Kidney epithelial cell (primary cell): ENCODE measurements at regions not wholly inside any gene's neighbourhood (a gene's known extent, or its start where the extent isn't known, plus 50 kb on each side); places are given as distances from the start of the nearest gene placed in this dataset.
A peak's percentile ranks its signal among the peaks of the same experiment; 100 is the strongest.

Experiments used
- DNase-seq: peaks from one replicate; pipeline ENCODE4 v3.0.0-alpha.2; 2010; ENCODE audit warnings: low read depth
- H3K27me3 ChIP-seq: 2 replicates; pipeline ENCODE4 v1.6.0; 2011; ENCODE audit warnings: low read length; ENCODE audit not compliant: control insufficient read depth, insufficient read depth
- H3K36me3 ChIP-seq: 2 replicates; pipeline ENCODE4 v1.5.1; 2011; ENCODE audit warnings: low read length; ENCODE audit not compliant: control insufficient read depth, insufficient read depth
- H3K4me3 ChIP-seq: 2 replicates; pipeline ENCODE4 v1.5.1; 2011; ENCODE audit warnings: low read depth, mild to moderate bottlenecking, control low read depth, low read length
- TF ChIP-seq, protein P1 (sequence below): IDR thresholded peaks from 2 replicates; pipeline ENCODE4 v1.5.1; 2011; ENCODE audit warnings: mild to moderate bottlenecking, moderate library complexity, low read length, control low read depth, inconsistent platforms; ENCODE audit not compliant: insufficient read depth, poor library complexity, severe bottlenecking

DNA sequence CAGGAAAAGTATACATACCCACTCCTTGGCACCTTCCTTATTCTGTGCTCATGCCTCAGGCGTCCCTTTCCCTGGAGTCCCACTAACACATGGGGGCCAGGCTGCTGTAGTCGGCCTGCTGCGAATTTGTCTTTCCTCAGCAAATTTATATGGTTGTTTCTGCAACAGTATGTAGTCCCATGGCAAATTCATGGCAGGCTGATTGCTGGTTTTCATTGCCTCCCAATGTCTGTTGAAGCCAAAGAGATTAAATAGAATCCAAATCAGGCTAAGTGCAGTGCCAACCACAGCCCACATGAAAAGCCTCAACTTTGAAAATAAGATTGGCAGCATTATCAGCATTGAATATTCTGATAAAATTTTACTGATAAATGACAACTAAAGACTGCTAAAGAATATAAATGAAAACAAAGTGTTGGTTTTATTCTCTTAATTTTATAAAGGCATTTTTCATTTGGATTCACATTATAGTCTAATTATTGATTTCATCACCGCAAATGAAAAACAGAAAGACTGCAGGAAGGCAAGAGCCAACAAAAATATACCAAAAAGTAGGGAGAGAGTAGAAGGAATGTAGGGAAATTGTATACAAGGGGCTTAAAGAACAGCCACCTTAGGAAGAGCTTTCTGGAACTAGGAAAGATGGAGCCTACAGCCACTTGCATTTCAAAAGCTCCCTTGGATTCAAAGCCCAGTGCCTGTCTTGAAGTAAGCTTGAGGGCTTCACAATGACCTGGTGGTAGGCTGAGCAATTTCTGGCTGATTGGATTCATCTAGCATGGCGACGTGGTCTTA is 283.7 kb upstream of the MMADHC start:
- TF ChIP-seq, protein P1, sequence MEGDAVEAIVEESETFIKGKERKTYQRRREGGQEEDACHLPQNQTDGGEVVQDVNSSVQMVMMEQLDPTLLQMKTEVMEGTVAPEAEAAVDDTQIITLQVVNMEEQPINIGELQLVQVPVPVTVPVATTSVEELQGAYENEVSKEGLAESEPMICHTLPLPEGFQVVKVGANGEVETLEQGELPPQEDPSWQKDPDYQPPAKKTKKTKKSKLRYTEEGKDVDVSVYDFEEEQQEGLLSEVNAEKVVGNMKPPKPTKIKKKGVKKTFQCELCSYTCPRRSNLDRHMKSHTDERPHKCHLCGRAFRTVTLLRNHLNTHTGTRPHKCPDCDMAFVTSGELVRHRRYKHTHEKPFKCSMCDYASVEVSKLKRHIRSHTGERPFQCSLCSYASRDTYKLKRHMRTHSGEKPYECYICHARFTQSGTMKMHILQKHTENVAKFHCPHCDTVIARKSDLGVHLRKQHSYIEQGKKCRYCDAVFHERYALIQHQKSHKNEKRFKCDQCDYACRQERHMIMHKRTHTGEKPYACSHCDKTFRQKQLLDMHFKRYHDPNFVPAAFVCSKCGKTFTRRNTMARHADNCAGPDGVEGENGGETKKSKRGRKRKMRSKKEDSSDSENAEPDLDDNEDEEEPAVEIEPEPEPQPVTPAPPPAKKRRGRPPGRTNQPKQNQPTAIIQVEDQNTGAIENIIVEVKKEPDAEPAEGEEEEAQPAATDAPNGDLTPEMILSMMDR, result no peak
- Histone ChIP-seq H3K4me3 (no peak overlapping the region), H3K36me3 (no peaks in the 10 kb centered on the region), H3K27me3 (no peaks in the 10 kb centered on the region)
- no peak for DNase-seq

DNA sequence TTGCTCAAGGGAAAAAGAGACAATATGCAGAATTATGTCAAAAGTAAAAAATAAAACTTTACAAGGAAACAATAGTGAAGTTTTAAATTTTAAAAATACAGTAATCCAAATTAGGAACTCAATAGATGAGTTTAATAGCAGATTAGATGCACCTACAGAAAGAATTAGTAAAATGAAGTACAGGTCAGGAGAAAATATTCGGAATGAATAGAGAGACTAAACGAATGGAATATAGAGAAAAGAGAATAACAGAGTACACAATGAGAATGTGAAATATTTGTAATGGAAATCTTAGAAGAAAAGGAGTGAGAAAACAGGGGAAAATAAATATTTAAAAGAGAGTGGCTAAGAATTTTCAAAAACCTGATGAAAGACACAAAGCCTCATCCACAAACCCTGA is 275.7 kb upstream of the MMADHC start:
- Histone ChIP-seq H3K27me3 (no peaks in the 10 kb centered on the region), H3K36me3 (no peaks in the 10 kb centered on the region), H3K4me3 (no peak overlapping the region)
- TF ChIP-seq, protein P1, result no peak
- DNase-seq, result no peak

DNA sequence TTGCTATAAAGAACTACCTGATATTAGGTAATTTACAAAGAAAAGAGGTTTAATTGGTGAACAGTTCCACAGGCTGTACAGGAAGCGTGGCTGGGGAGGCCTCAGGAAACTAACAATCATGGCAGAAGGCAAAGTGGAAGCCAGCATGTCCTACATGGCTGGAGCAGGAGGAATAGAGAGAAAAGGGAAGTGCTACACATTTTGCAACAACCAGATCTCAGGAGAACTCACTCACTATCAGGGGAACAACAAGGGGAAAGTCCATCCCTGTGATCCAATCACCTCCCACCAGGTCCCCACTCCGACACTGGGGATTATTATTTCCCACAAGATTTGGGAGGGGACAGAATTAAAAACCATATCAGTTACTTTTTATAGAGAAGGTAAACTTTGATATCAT is 273.5 kb upstream of the MMADHC start:
- Histone ChIP-seq H3K27me3 (no peaks in the 10 kb centered on the region), H3K36me3 (no peaks in the 10 kb centered on the region), H3K4me3 (no peak overlapping the region)
- TF ChIP-seq, protein P1, result no peak
- no peak for DNase-seq

DNA sequence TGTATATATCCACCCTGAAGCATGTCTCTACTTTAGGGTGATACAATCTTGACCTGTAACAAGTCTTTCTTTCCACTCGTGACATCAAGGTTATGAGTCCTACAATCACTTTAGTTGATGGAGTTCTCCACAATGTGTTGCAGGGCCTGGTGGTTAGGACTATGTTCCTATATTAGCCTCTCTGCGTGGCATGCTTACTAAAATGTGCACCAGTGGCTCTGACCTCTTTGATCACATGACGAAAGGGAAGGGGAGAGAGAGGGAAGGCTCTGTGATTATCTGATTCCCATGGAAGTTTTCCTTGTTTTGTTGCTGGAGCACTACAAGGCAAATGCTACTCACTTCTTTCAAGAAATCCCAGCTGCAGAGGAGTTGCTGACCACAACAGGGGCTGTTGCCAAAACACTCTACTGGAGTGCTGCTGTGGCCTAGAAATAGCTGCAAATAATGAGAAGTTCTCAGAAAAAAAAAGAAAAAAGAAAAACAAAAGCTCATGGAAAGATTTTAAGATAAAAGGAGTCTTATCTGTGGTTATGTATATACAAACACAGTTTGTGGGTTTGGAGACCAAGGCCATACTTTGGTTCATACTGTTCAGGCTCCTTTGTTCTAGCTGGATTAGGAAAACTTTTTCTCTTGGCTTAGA is 272.8 kb upstream of the MMADHC start:
- Histone ChIP-seq H3K27me3 (no peaks in the 10 kb centered on the region), H3K36me3 (no peaks in the 10 kb centered on the region), H3K4me3 (no peak overlapping the region)
- DNase-seq, result peak; percentile 61
- TF ChIP-seq, protein P1, result no peak

DNA sequence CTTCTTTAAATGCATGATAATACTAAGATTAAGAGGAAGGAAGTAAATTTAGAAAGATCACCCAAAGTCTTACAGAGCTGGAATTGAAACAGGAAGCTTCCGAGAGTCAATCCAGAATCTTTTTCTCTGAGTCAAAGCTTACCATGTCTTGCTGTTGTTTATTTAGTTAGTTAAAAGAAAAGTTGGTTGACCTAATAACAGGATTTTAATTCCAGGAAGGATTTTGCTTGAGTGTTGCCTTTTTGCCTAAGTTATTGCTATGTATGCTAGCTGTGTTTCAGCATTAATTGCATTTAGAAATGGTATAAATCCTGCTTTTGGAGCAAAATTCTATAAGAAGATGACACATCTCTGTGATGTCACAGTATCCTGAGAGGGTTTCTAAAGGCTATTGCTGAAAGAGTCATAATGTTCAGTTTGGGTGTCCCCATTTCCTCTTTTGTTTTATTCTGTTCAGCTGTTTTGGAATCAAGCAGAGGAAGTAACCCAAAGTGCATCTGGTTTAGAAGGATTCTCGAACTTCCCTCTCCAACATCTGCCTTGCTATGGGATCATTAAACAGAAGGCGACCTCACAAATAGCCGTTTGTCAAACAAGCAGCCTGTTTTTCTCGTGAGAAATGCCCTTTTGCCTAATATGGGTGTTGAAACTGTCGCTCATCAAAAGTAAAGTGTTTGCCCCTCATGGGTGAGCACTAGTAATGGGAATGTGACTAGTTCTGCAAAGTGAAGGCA is 271.5 kb upstream of the MMADHC start:
- TF ChIP-seq, protein P1, result no peak
- Histone ChIP-seq H3K27me3 (no peaks in the 10 kb centered on the region), H3K4me3 (no peak overlapping the region), H3K36me3 (no peaks in the 10 kb centered on the region)
- no peak for DNase-seq
